ENCODE measurements at regions not wholly inside any gene's neighbourhood (a gene's known extent, or its start where the extent isn't known, plus 50 kb on each side); places are given as distances from the start of the nearest gene placed in this dataset.

DNA sequence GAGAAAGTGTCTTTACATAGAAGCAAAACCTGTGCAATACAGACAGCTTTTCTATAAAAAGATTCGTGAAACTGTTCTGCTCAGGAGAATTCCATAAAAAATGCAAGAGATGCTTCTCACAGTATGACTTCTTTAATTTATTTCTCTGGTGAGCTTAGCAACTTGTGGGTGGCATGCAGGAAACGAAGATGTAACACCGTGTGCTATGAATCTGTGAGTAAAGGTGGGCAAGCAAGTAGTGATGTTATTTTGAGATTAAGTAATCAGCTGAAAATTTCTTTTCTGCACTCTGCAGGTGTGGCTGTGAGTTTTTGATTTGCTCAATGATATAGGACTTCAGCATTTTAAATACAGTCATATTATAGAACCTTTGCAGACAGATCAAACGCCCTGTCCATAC is 656.8 kb upstream of the NCAM2 start:
- Histone ChIP-seq H3K18ac (ENCODE audit: low read depth in 1 of 2, low read length in 2 of 2) (no peak overlapping the region), H3K4me3 (ENCODE audit: insufficient read depth in 1 of 2, low read depth in 1 of 2, low read length in 2 of 2) (no peak overlapping the region), H3K79me1 (replicated peaks; ENCODE audit: low read length, poor library complexity, severe bottlenecking) (no peaks in the 10 kb centered on the region), H3K36me3 (ENCODE audit: control insufficient read depth in 1 of 2, insufficient read depth in 2 of 2, low read depth in 1 of 2, low read length in 2 of 2) (no peaks in the 10 kb centered on the region), H2AFZ (ENCODE audit: low read depth, low read length) (no peak overlapping the region), H3K27me3 (ENCODE audit: control insufficient read depth in 1 of 2, insufficient read depth in 1 of 2, low read length in 2 of 2) (no peaks in the 10 kb centered on the region), H3K4me2 (ENCODE audit: low read length, poor library complexity, severe bottlenecking) (no peak overlapping the region), H2BK15ac (ENCODE audit: low read depth, poor library complexity, severe bottlenecking) (no peak overlapping the region), H2BK5ac (ENCODE audit: low read depth, low read length, poor library complexity, severe bottlenecking) (no peak overlapping the region), H2AK5ac (ENCODE audit: low read length, severe bottlenecking) (no peak overlapping the region), H2BK120ac (ENCODE audit: low read depth, low read length) (no peak overlapping the region), H3K23ac (ENCODE audit: low read length in 2 of 2) (no peak overlapping the region), H3K14ac (ENCODE audit: low read length in 2 of 2) (no peak overlapping the region), H2BK12ac (ENCODE audit: low read length in 2 of 2) (no peak overlapping the region), H3K4me1 (ENCODE audit: control insufficient read depth, insufficient read depth, low read depth, low read length) (no peaks in the 10 kb centered on the region), H3K9me3 (ENCODE audit: control insufficient read depth, low read length) (peaks cover 2% of the 10 kb centered on the region), H4K8ac (ENCODE audit: low read length) (no peak overlapping the region), H3K4ac (ENCODE audit: low read depth in 1 of 2, low read length in 2 of 2) (no peak overlapping the region), H3K27ac (ENCODE audit: low read length, poor library complexity, severe bottlenecking) (no peak overlapping the region), H3K9ac (ENCODE audit: low read length) (no peak overlapping the region), H4K91ac (ENCODE audit: low read length) (no peak overlapping the region)
- DNase-seq = no peak
- WGBS = 77% methylated on average over 3 of the region's 4 CpGs

DNA sequence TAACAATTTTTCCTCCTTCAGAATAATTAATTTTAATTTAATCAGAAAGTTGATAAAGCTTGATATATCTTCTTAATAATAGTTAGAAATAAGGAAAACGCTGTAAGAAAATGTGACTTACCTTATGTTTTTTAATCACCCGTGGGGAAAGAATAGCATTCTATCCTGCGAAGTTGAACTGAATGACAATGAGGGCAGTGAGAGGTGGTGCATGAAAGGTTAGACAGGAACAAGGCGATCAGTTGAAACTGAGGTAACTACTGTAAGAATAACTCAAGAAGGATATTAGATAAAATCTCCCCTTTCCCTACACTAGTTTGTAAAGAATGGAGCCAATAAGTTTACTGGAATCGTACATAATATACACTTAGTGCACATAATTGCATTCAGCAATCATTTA is 655.0 kb upstream of the NCAM2 start:
- Histone ChIP-seq H2BK15ac (ENCODE audit: low read depth, poor library complexity, severe bottlenecking) (no peak overlapping the region), H3K18ac (ENCODE audit: low read depth in 1 of 2, low read length in 2 of 2) (no peak overlapping the region), H2AK5ac (ENCODE audit: low read length, severe bottlenecking) (no peak overlapping the region), H3K27me3 (ENCODE audit: control insufficient read depth in 1 of 2, insufficient read depth in 1 of 2, low read length in 2 of 2) (no peaks in the 10 kb centered on the region), H4K8ac (ENCODE audit: low read length) (no peak overlapping the region), H3K9me3 (ENCODE audit: control insufficient read depth, low read length) (peaks cover 4% of the 10 kb centered on the region), H3K4ac (ENCODE audit: low read depth in 1 of 2, low read length in 2 of 2) (no peak overlapping the region), H3K14ac (ENCODE audit: low read length in 2 of 2) (no peak overlapping the region), H2BK12ac (ENCODE audit: low read length in 2 of 2) (no peak overlapping the region), H3K27ac (ENCODE audit: low read length, poor library complexity, severe bottlenecking) (no peak overlapping the region), H3K4me1 (ENCODE audit: control insufficient read depth, insufficient read depth, low read depth, low read length) (no peaks in the 10 kb centered on the region), H3K9ac (ENCODE audit: low read length) (no peak overlapping the region), H3K4me3 (ENCODE audit: insufficient read depth in 1 of 2, low read depth in 1 of 2, low read length in 2 of 2) (no peak overlapping the region), H3K23ac (ENCODE audit: low read length in 2 of 2) (no peak overlapping the region), H2BK120ac (ENCODE audit: low read depth, low read length) (no peak overlapping the region), H3K36me3 (ENCODE audit: control insufficient read depth in 1 of 2, insufficient read depth in 2 of 2, low read depth in 1 of 2, low read length in 2 of 2) (no peaks in the 10 kb centered on the region), H3K79me1 (replicated peaks; ENCODE audit: low read length, poor library complexity, severe bottlenecking) (no peaks in the 10 kb centered on the region), H3K4me2 (ENCODE audit: low read length, poor library complexity, severe bottlenecking) (no peak overlapping the region), H2AFZ (ENCODE audit: low read depth, low read length) (no peak overlapping the region), H2BK5ac (ENCODE audit: low read depth, low read length, poor library complexity, severe bottlenecking) (no peak overlapping the region), H4K91ac (ENCODE audit: low read length) (no peak overlapping the region)
- no peak for DNase-seq
- WGBS = 73% methylated on average over 3 of the region's 5 CpGs

DNA sequence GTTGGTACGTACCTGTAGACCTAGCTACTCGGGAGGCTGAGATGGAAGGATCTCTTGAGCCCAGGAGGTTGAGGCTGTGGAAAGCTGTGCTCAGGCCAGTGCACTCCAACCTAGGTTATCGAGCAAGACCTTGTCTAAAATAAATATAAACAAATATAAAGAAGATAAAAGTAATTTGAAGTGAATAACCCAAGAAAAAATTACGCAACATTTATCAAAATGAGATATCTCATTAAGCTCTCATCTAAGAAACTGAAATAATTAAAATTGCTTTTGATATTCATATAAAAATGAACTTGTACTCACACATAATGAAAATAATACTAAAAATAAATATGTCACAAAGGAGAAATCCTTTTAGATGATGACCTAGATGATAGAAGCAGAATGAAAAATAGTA is 647.1 kb upstream of the NCAM2 start:
- DNase-seq = no peak

DNA sequence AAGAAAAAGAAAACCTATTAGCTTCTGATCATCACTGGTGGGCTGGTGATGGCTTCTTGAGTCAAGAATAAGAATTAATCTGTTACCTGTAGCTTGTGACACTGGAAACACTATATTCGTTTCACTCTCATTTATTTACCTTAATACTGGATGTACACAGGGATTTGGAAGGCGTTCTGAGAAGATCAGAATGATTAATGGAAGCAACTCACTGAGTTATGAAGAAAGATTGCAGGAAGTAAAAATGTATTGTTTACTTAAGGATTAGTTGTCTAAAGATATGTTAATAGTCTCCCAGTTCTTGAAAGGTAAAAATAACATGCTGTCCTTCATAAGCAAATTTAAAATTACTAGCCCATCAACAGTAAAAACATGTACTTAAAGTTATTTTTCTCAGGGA is 644.9 kb upstream of the NCAM2 start:
- Histone ChIP-seq H2AFZ (ENCODE audit: low read depth, low read length) (no peak overlapping the region), H3K27me3 (ENCODE audit: control insufficient read depth in 1 of 2, insufficient read depth in 1 of 2, low read length in 2 of 2) (no peaks in the 10 kb centered on the region), H2BK15ac (ENCODE audit: low read depth, poor library complexity, severe bottlenecking) (no peak overlapping the region), H3K4me3 (ENCODE audit: insufficient read depth in 1 of 2, low read depth in 1 of 2, low read length in 2 of 2) (no peak overlapping the region), H3K18ac (ENCODE audit: low read depth in 1 of 2, low read length in 2 of 2) (no peak overlapping the region), H3K4me2 (ENCODE audit: low read length, poor library complexity, severe bottlenecking) (no peak overlapping the region), H2BK5ac (ENCODE audit: low read depth, low read length, poor library complexity, severe bottlenecking) (no peak overlapping the region), H3K36me3 (ENCODE audit: control insufficient read depth in 1 of 2, insufficient read depth in 2 of 2, low read depth in 1 of 2, low read length in 2 of 2) (no peaks in the 10 kb centered on the region), H4K91ac (ENCODE audit: low read length) (no peak overlapping the region), H3K4me1 (ENCODE audit: control insufficient read depth, insufficient read depth, low read depth, low read length) (no peaks in the 10 kb centered on the region), H3K4ac (ENCODE audit: low read depth in 1 of 2, low read length in 2 of 2) (no peak overlapping the region), H3K79me1 (replicated peaks; ENCODE audit: low read length, poor library complexity, severe bottlenecking) (no peaks in the 10 kb centered on the region), H2BK12ac (ENCODE audit: low read length in 2 of 2) (no peak overlapping the region), H3K9ac (ENCODE audit: low read length) (no peak overlapping the region), H3K23ac (ENCODE audit: low read length in 2 of 2) (no peak overlapping the region), H3K9me3 (ENCODE audit: control insufficient read depth, low read length) (no peaks in the 10 kb centered on the region), H4K8ac (ENCODE audit: low read length) (no peak overlapping the region), H2BK120ac (ENCODE audit: low read depth, low read length) (no peak overlapping the region), H3K27ac (ENCODE audit: low read length, poor library complexity, severe bottlenecking) (no peak overlapping the region), H2AK5ac (ENCODE audit: low read length, severe bottlenecking) (no peak overlapping the region), H3K14ac (ENCODE audit: low read length in 2 of 2) (no peak overlapping the region)
- DNase-seq = no peak
- WGBS = 38% methylated on average over 1 of the region's 2 CpGs

More for the DNA sequence above, 647.1 kb upstream of the NCAM2 start:
- Histone ChIP-seq H3K9ac (ENCODE audit: low read length) (no peak overlapping the region), H3K4me3 (ENCODE audit: insufficient read depth in 1 of 2, low read depth in 1 of 2, low read length in 2 of 2) (no peak overlapping the region), H4K91ac (ENCODE audit: low read length) (no peak overlapping the region), H3K27me3 (ENCODE audit: control insufficient read depth in 1 of 2, insufficient read depth in 1 of 2, low read length in 2 of 2) (no peaks in the 10 kb centered on the region), H3K9me3 (ENCODE audit: control insufficient read depth, low read length) (peaks cover 4% of the 10 kb centered on the region), H2AK5ac (ENCODE audit: low read length, severe bottlenecking) (no peak overlapping the region), H4K8ac (ENCODE audit: low read length) (no peak overlapping the region), H3K4me1 (ENCODE audit: control insufficient read depth, insufficient read depth, low read depth, low read length) (no peaks in the 10 kb centered on the region), H3K14ac (ENCODE audit: low read length in 2 of 2) (no peak overlapping the region), H2BK12ac (ENCODE audit: low read length in 2 of 2) (no peak overlapping the region), H2BK5ac (ENCODE audit: low read depth, low read length, poor library complexity, severe bottlenecking) (no peak overlapping the region), H2BK120ac (ENCODE audit: low read depth, low read length) (no peak overlapping the region), H3K4ac (ENCODE audit: low read depth in 1 of 2, low read length in 2 of 2) (no peak overlapping the region), H3K4me2 (ENCODE audit: low read length, poor library complexity, severe bottlenecking) (no peak overlapping the region), H2BK15ac (ENCODE audit: low read depth, poor library complexity, severe bottlenecking) (no peak overlapping the region), H3K18ac (ENCODE audit: low read depth in 1 of 2, low read length in 2 of 2) (no peak overlapping the region), H2AFZ (ENCODE audit: low read depth, low read length) (no peak overlapping the region), H3K79me1 (replicated peaks; ENCODE audit: low read length, poor library complexity, severe bottlenecking) (no peaks in the 10 kb centered on the region), H3K36me3 (ENCODE audit: control insufficient read depth in 1 of 2, insufficient read depth in 2 of 2, low read depth in 1 of 2, low read length in 2 of 2) (no peaks in the 10 kb centered on the region), H3K23ac (ENCODE audit: low read length in 2 of 2) (no peak overlapping the region), H3K27ac (ENCODE audit: low read length, poor library complexity, severe bottlenecking) (no peak overlapping the region)
- 60% methylated on average over 2 of the region's 4 CpGs for WGBS

Data from mesenchymal stem cell (in vitro differentiated cells and primary cell).